Fibroblast of lung (primary cell): ENCODE measurements at regions not wholly inside any gene's neighbourhood (a gene's known extent, or its start where the extent isn't known, plus 50 kb on each side); places are given as distances from the start of the nearest gene placed in this dataset.
A peak's percentile ranks its signal among the peaks of the same experiment; 100 is the strongest.
"Not testable (repeated sequence)": the region's sequence is repeated elsewhere in the genome, so short reads cannot be mapped to it uniquely, and the experiment has no call there.

ENCODE experiments used
- DNase-seq, 2 donors: peaks; one replicate each; pipeline versions ENCODE4 v3.0.0 to v3.0.0-alpha.2; 2010; ENCODE audit warnings: low read depth in 2 of 2
- H2AFZ ChIP-seq: 2 replicates; pipeline ENCODE4 v1.5.1; 2012; ENCODE audit warnings: low read length, control low read depth, inconsistent platforms
- H3K27ac ChIP-seq: 2 replicates; pipeline ENCODE4 v1.5.1; 2011; ENCODE audit warnings: low read length, control low read depth; ENCODE audit not compliant: insufficient read depth
- H3K27me3 ChIP-seq: 2 replicates; pipeline ENCODE4 v1.5.1; 2011; ENCODE audit warnings: mild to moderate bottlenecking, low read length; ENCODE audit not compliant: control insufficient read depth, insufficient read depth
- H3K36me3 ChIP-seq: 2 replicates; pipeline ENCODE4 v1.5.1; 2011; ENCODE audit warnings: low read length; ENCODE audit not compliant: control insufficient read depth, insufficient read depth
- H3K4me1 ChIP-seq: 2 replicates; pipeline ENCODE4 v1.5.1; 2011; ENCODE audit warnings: low read length; ENCODE audit not compliant: control insufficient read depth, insufficient read depth; ENCODE audit errors: extremely low read depth
- H3K4me2 ChIP-seq: 2 replicates; pipeline ENCODE4 v1.5.1; 2011; ENCODE audit warnings: low read length, control low read depth; ENCODE audit not compliant: insufficient read depth; ENCODE audit errors: extremely low read depth
- H3K4me3 ChIP-seq, 4 experiments: fragments of 200-600 bp in 1 of 4; sonication (generic) in 1 of 4; replicated peaks in 1 of 4; 2 replicates each; pipeline ENCODE4 v1.5.1; 2011 to 2016; ENCODE audit warnings: low read length in 4 of 4, low read depth in 3 of 4, mild to moderate bottlenecking in 3 of 4, control low read depth in 2 of 4, inconsistent platforms in 1 of 4, mixed read lengths in 1 of 4; ENCODE audit not compliant: insufficient read depth in 1 of 4; ENCODE audit errors: control extremely low read depth in 1 of 4
- H3K79me2 ChIP-seq: 2 replicates; pipeline ENCODE4 v1.5.1; 2012; ENCODE audit warnings: mild to moderate bottlenecking, low read length, inconsistent platforms; ENCODE audit not compliant: control insufficient read depth, insufficient read depth
- H3K9ac ChIP-seq: 2 replicates; pipeline ENCODE4 v1.5.1; 2011; ENCODE audit warnings: mild to moderate bottlenecking, low read length, control low read depth; ENCODE audit not compliant: insufficient read depth
- H3K9me3 ChIP-seq: 2 replicates; pipeline ENCODE4 v1.5.1; 2012; ENCODE audit warnings: low read depth, low read length; ENCODE audit not compliant: control insufficient read depth, insufficient read depth
- H4K20me1 ChIP-seq: 2 replicates; pipeline ENCODE4 v1.5.1; 2011; ENCODE audit warnings: low read length; ENCODE audit not compliant: control insufficient read depth, insufficient read depth; ENCODE audit errors: extremely low read depth
- CTCF ChIP-seq, 2 donors: IDR thresholded peaks in 1 of 2; conservative IDR thresholded peaks in 1 of 2; 1 replicate in 1 of 2; 2 replicates in 1 of 2; pipeline ENCODE4 v1.5.1; 2011 to 2012; ENCODE audit warnings: low read length in 2 of 2, control low read depth in 1 of 2, inconsistent platforms in 1 of 2, low read depth in 1 of 2, mild to moderate bottlenecking in 1 of 2
- EZH2 ChIP-seq: IDR thresholded peaks from 2 replicates; pipeline ENCODE4 v1.5.1; 2012; ENCODE audit warnings: low read length, control low read depth, mild to moderate bottlenecking; ENCODE audit errors: missing control alignments

DNA sequence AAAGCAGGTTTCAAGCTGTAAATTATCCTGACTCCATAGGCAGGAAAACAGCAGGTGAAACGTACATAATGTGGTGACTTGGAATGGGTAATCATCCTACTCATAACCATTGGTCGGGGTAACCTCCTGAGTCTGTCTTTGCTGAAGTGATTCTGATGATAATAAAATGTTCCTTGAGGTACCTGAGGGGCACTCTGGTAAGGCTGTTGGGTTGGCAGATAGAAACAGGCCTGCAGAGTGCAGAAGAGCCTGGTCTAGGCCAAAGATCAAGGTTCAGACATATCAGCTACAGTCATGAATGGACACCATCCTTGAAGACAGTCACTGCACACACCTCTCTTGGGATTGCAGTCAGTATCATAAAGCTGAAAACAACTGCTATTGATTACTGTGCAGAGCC is 174.7 kb upstream of the RPL34 start:
- no peak overlapping the region for H3K4me2 ChIP-seq
- no peaks in the 10 kb centered on the region for H3K27me3 ChIP-seq
- no peak overlapping the region for H2AFZ ChIP-seq
- no peaks in the 10 kb centered on the region for H3K4me1 ChIP-seq
- no peaks in the 10 kb centered on the region for H3K36me3 ChIP-seq
- no peaks in the 10 kb centered on the region for H3K79me2 ChIP-seq
- H3K9ac ChIP-seq, result no peak overlapping the region
- H3K27ac ChIP-seq, result no peak overlapping the region
- H3K4me3 ChIP-seq, result no peak overlapping the region
- DNase-seq, result no peak
- H4K20me1 ChIP-seq, result no peaks in the 10 kb centered on the region
- H3K9me3 ChIP-seq, result no peaks in the 10 kb centered on the region
- no peak for TF ChIP-seq EZH2
- no peak for TF ChIP-seq CTCF (conservative IDR thresholded peaks at IDR 0.05 in 1 of 2, IDR thresholded peaks at IDR 0.05 in 1 of 2; ENCODE audit: low read depth in 1 of 2, low read length in 2 of 2)

DNA sequence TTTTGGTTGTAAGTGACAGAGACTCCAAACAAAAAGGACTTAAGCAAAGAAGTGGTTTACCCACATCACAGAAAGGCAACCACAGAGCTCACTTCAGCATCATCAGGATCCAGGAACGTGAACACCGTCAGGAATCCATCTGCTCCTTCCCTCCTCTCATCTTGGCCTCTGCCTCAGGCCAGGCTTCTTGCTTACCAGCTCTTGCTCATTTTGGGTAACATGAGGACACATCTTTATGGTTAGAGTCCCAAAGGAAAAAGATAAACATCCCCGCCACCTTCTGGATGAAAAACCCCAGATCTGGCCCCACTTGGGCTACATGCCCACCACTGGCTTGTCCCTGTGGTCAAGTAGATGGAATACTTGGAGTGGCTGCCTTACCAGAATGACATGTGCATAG is 176.8 kb upstream of the RPL34 start:
- no peak overlapping the region for H3K4me2 ChIP-seq
- no peak overlapping the region for H3K9ac ChIP-seq
- H3K9me3 ChIP-seq, result no peaks in the 10 kb centered on the region
- no peak for DNase-seq
- H3K79me2 ChIP-seq, result no peaks in the 10 kb centered on the region
- TF ChIP-seq EZH2, result no peak
- TF ChIP-seq CTCF (conservative IDR thresholded peaks at IDR 0.05 in 1 of 2, IDR thresholded peaks at IDR 0.05 in 1 of 2; ENCODE audit: low read depth in 1 of 2, low read length in 2 of 2), result no peak
- no peak overlapping the region for H2AFZ ChIP-seq
- no peak overlapping the region for H3K27ac ChIP-seq
- no peaks in the 10 kb centered on the region for H3K4me1 ChIP-seq
- no peaks in the 10 kb centered on the region for H3K36me3 ChIP-seq
- H3K4me3 ChIP-seq, result no peak overlapping the region
- no peaks in the 10 kb centered on the region for H4K20me1 ChIP-seq
- H3K27me3 ChIP-seq, result no peaks in the 10 kb centered on the region

GRCh38 chr4:108433832-108434231 is 186.5 kb upstream of the RPL34 start:
- Histone ChIP-seq H3K36me3 (no peaks in the 10 kb centered on the region), H3K4me2 (peak overlapping the region; percentile 51), H2AFZ (peak overlapping the region; percentile 14), H3K4me1 (peaks cover 4% of the 10 kb centered on the region), H3K9ac (no peak overlapping the region), H3K79me2 (no peaks in the 10 kb centered on the region), H3K4me3 (no peak overlapping the region), H3K27ac (peak overlapping the region; percentile 40), H3K27me3 (no peaks in the 10 kb centered on the region), H4K20me1 (no peaks in the 10 kb centered on the region), H3K9me3 (no peaks in the 10 kb centered on the region)
- peak; percentile 68 to 90 for DNase-seq
- TF ChIP-seq CTCF (conservative IDR thresholded peaks at IDR 0.05 in 1 of 2, IDR thresholded peaks at IDR 0.05 in 1 of 2; ENCODE audit: low read depth in 1 of 2, low read length in 2 of 2) (no peak), EZH2 (no peak)

DNA sequence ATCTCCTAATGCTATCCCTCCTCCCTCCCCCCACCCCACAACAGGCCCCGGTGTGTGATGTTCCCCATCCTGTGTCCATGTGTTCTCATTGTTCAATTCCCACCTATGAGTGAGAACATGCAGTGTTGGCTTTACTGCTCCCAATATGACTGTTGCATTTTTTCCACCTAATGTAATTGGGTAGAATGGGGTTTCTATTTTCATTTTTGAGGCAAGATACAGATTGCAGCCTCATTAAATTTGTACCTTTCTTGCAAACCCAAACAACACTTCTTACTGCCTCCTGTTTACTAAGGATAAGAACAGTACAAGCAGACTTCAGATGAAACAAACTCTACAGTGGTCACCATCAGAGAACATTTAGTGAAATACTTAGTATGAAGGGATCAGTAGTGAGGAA is 187.0 kb upstream of the RPL34 start:
- not testable (repeated sequence) for H3K9me3 ChIP-seq, H3K27me3 ChIP-seq, H3K79me2 ChIP-seq, H3K4me3 ChIP-seq, H3K9ac ChIP-seq, H3K4me1 ChIP-seq, H4K20me1 ChIP-seq, H3K4me2 ChIP-seq, H3K36me3 ChIP-seq
- peak in 1 of 2 donors; percentile 28 for DNase-seq
- Histone ChIP-seq H2AFZ (peak overlapping the region; percentile 14), H3K27ac (peak overlapping the region; percentile 38)
